Kidney (tissue), 13 donors: ENCODE measurements at regions not wholly inside any gene's neighbourhood (a gene's known extent, or its start where the extent isn't known, plus 50 kb on each side); places are given as distances from the start of the nearest gene placed in this dataset.

ENCODE experiments used
- DNase-seq, 5 donors: peaks; one replicate each; pipeline ENCODE4 v3.0.0-alpha.2; 2013 to 2020
- FAIRE-seq: peaks from 2 replicates; lab custom pipeline; 2012; peaks lifted over from hg19 to GRCh38; lab: Jason Lieb, UNC
- H3K27ac ChIP-seq, 2 donors: one replicate each; pipeline ENCODE4 v1.7.0; 2013; ENCODE audit warnings: low read depth in 2 of 2, low read length in 2 of 2, inconsistent platforms in 1 of 2
- H3K27me3 ChIP-seq: one replicate; pipeline ENCODE4 v1.7.1; 2013; ENCODE audit warnings: low read length, inconsistent platforms; ENCODE audit not compliant: control insufficient read depth, insufficient read depth
- H3K36me3 ChIP-seq, 3 donors: one replicate each; pipeline versions ENCODE4 v1.7.0 to v1.7.1; 2013; ENCODE audit warnings: low read length in 3 of 3, control low read depth in 1 of 3, inconsistent platforms in 1 of 3; ENCODE audit not compliant: insufficient read depth in 3 of 3, control insufficient read depth in 2 of 3
- H3K4me1 ChIP-seq, 3 donors: one replicate each; pipeline versions ENCODE4 v1.7.0 to v1.7.1; 2013; ENCODE audit warnings: low read length in 3 of 3, inconsistent platforms in 1 of 3, low read depth in 1 of 3; ENCODE audit not compliant: control insufficient read depth in 2 of 3, insufficient read depth in 2 of 3
- H3K4me3 ChIP-seq, 3 donors: one replicate each; pipeline versions ENCODE4 v1.7.0 to v1.8.1; 2013; ENCODE audit warnings: low read length in 3 of 3, control low read depth in 1 of 3, inconsistent platforms in 1 of 3
- H3K9ac ChIP-seq, 3 donors: one replicate each; pipeline versions ENCODE4 v1.7.0 to v1.7.1; 2013; ENCODE audit warnings: low read length in 3 of 3, control low read depth in 1 of 3, inconsistent platforms in 1 of 3
- H3K9me3 ChIP-seq, 3 donors: one replicate each; pipeline versions ENCODE4 v1.7.0 to v1.7.1; 2013; ENCODE audit warnings: low read length in 3 of 3, control low read depth in 1 of 3, inconsistent platforms in 1 of 3; ENCODE audit not compliant: control insufficient read depth in 2 of 3, insufficient read depth in 1 of 3
- intact Hi-C: fragments of 100-400 bp; cut with DNase I; formaldehyde crosslinking; loops from one replicate; pipeline ENCODE4 v1.11.1; 2022
- TF ChIP-seq, protein P1 (sequence below): IDR thresholded peaks from 3 replicates; pipeline ENCODE4 v1.5.1; 2012; ENCODE audit warnings: mild to moderate bottlenecking, moderate library complexity, borderline replicate concordance; ENCODE audit not compliant: insufficient read depth; ENCODE audit errors: extremely low read depth
- donor health status: control.
- donor health status: control.
- donor health status: control.
- donor health status: control.
- donor health status: control.
- donor health status: DM: yes; HTN: yes; CAD: no.
- donor health status: Normal renal cell carcinoma (clear cell type).

DNA sequence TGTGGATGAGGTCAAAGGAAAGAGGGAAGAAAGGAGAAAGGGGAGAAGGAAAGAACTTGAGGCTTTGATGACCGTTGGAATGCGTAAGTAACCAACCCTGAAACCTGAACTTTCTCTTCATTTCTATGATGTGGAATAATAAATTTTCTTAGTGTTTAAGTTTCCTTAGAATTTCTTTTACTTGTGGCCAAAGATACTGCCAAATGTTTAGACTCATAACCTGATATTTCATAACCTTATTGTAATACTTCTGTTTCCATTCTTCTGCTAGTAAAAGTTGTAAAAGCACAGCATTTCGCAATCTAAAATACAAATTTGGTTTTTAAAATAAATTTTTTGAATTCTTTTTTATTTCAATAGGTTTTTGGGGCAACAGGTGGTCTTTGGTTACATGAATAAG, 258.5 kb upstream of the GIMD1 start:
- Histone ChIP-seq H3K4me3 (no peak overlapping the region), H3K4me1 (no peaks in the 10 kb centered on the region), H3K9me3 (no peaks in the 10 kb centered on the region), H3K27ac (no peak overlapping the region), H3K27me3 (no peaks in the 10 kb centered on the region), H3K36me3 (no peaks in the 10 kb centered on the region), H3K9ac (no peak overlapping the region)
- FAIRE-seq (no peak), DNase-seq (no peak)
- TF ChIP-seq, protein P1, sequence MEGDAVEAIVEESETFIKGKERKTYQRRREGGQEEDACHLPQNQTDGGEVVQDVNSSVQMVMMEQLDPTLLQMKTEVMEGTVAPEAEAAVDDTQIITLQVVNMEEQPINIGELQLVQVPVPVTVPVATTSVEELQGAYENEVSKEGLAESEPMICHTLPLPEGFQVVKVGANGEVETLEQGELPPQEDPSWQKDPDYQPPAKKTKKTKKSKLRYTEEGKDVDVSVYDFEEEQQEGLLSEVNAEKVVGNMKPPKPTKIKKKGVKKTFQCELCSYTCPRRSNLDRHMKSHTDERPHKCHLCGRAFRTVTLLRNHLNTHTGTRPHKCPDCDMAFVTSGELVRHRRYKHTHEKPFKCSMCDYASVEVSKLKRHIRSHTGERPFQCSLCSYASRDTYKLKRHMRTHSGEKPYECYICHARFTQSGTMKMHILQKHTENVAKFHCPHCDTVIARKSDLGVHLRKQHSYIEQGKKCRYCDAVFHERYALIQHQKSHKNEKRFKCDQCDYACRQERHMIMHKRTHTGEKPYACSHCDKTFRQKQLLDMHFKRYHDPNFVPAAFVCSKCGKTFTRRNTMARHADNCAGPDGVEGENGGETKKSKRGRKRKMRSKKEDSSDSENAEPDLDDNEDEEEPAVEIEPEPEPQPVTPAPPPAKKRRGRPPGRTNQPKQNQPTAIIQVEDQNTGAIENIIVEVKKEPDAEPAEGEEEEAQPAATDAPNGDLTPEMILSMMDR: no peak
- intact Hi-C loops: no loop called here

DNA sequence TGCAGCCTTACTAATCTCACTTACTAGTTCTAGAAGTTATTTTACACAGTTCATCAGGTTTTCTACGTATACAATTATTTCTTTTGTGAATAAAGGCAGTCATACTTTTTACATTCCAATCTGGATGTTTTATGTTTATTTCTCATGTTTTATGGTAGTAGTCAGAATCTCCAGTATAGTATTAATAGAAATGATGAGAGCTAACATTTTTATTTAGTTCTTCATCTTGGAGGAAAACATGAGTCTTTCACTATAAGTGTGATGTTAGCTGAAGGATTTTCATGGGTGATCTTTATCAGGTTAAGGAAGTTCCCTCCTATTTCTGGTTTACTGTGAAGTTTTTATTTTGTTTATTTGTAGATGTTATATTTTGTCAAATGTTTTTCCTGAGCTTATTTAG, 256.1 kb upstream of the GIMD1 start:
- TF ChIP-seq, protein P1: no peak
- no peaks in the 10 kb centered on the region for H3K9me3 ChIP-seq
- H3K4me1 ChIP-seq: no peaks in the 10 kb centered on the region
- DNase-seq (no peak), FAIRE-seq (no peak)
- no peak overlapping the region for H3K4me3 ChIP-seq
- H3K9ac ChIP-seq: no peak overlapping the region
- no peaks in the 10 kb centered on the region for H3K36me3 ChIP-seq
- H3K27ac ChIP-seq: no peak overlapping the region
- H3K27me3 ChIP-seq: no peaks in the 10 kb centered on the region
- intact Hi-C loops: no loop called here

DNA sequence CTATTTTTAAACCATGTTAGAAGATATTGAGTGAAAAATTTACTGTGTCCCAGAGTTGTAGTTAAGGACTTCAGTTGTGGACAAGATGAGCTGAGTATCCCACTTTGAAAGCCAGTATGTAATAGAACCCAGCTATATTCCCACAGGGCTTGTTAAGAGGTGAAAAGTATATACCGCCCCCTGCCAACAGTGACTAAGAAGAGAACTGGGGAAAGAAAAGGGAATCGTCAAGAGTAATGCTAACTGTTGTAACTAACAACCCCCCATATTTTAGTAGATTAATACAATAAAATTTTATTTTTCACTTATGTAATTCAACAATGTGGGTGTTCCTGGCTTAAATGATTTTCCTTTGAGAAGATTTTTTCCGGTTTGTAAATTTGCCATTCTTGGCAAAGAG, 250.4 kb upstream of the GIMD1 start:
- no peaks in the 10 kb centered on the region for H3K27me3 ChIP-seq
- no peak overlapping the region for H3K4me3 ChIP-seq
- no peaks in the 10 kb centered on the region for H3K4me1 ChIP-seq
- DNase-seq (no peak), FAIRE-seq (no peak)
- H3K36me3 ChIP-seq: no peaks in the 10 kb centered on the region
- no peak overlapping the region for H3K9ac ChIP-seq
- H3K9me3 ChIP-seq: no peaks in the 10 kb centered on the region
- intact Hi-C loops: no loop called here
- TF ChIP-seq, protein P1: no peak
- no peak overlapping the region for H3K27ac ChIP-seq

DNA sequence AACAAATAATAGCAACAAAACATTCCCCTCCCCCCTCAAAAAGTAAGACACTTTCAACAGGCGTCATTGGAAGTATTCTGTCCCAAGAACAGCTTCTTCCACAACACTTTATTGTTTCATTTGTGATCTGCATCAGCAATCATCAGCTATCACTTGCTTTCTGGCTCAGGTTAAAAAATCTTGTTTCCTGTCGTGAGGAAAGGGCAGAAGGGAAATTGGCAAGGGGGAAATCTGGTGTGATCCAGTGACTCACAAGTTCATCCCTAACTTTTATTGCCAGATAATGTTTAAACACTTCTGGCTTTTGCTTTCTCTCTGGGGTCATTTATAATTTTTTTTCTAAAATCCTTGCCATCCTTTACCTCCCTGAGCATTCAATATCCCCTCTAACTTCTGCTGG, 247.4 kb upstream of the GIMD1 start:
- Histone ChIP-seq H3K4me3 (no peak overlapping the region), H3K4me1 (no peaks in the 10 kb centered on the region), H3K9me3 (no peaks in the 10 kb centered on the region), H3K36me3 (no peaks in the 10 kb centered on the region), H3K27me3 (no peaks in the 10 kb centered on the region), H3K27ac (no peak overlapping the region), H3K9ac (no peak overlapping the region)
- no peak for DNase-seq
- TF ChIP-seq, protein P1: no peak
- intact Hi-C loops: no loop called here
- FAIRE-seq: no peak
